Neural progenitor cell (in vitro differentiated cells): ENCODE measurements at regions not wholly inside any gene's neighbourhood (a gene's known extent, or its start where the extent isn't known, plus 50 kb on each side); places are given as distances from the start of the nearest gene placed in this dataset.
A peak's percentile ranks its signal among the peaks of the same experiment; 100 is the strongest.

Experiments
- DNase-seq: peaks from one replicate; pipeline ENCODE4 v3.0.0-alpha.2; 2016; ENCODE audit warnings: low spot score
- H2AFZ ChIP-seq: fragments of 200-600 bp; sonication (generic); replicated peaks from 2 replicates; pipeline ENCODE4 v1.6.1; 2016; ENCODE audit warnings: antibody characterized with exemption
- H3F3A ChIP-seq: fragments of 200-600 bp; sonication (generic); 2 replicates; pipeline ENCODE4 v1.6.1; 2016; ENCODE audit warnings: antibody characterized with exemption, low read depth
- H3K27ac ChIP-seq: fragments of 200-600 bp; sonication (generic); 2 replicates; pipeline ENCODE4 v1.5.1; 2016; ENCODE audit warnings: mild to moderate bottlenecking
- H3K27me3 ChIP-seq: fragments of 200-600 bp; sonication (generic); 2 replicates; pipeline ENCODE4 v1.6.1; 2016; ENCODE audit warnings: mild to moderate bottlenecking, moderate library complexity
- H3K36me3 ChIP-seq: fragments of 200-600 bp; sonication (generic); 2 replicates; pipeline ENCODE4 v1.5.1; 2016
- H3K4me1 ChIP-seq: fragments of 200-600 bp; sonication (generic); 2 replicates; pipeline ENCODE4 v1.6.1; 2016; ENCODE audit warnings: mixed run types
- H3K4me2 ChIP-seq: fragments of 200-600 bp; sonication (generic); 2 replicates; pipeline ENCODE4 v1.6.1; 2016
- H3K4me3 ChIP-seq: fragments of 200-600 bp; sonication (generic); 2 replicates; pipeline ENCODE4 v1.5.1; 2016
- H3K79me2 ChIP-seq: fragments of 200-600 bp; sonication (generic); 2 replicates; pipeline ENCODE4 v1.6.1; 2016; ENCODE audit warnings: low read depth
- H3K9ac ChIP-seq: fragments of 200-600 bp; sonication (generic); 2 replicates; pipeline ENCODE4 v1.6.1; 2016
- H3K9me3 ChIP-seq: fragments of 200-600 bp; sonication (generic); 2 replicates; pipeline ENCODE4 v1.5.1; 2016; ENCODE audit warnings: low read depth
- H4K20me1 ChIP-seq: fragments of 200-600 bp; sonication (generic); 2 replicates; pipeline ENCODE4 v1.6.1; 2016; ENCODE audit warnings: low read depth
- H3K27ac Mint-ChIP-seq: 3 replicates; pipeline ENCODE4 v1.8.0; 2021; ENCODE audit warnings: mixed read lengths
- H3K27me3 Mint-ChIP-seq: 2 replicates; pipeline ENCODE4 v1.8.0; 2022; ENCODE audit warnings: low read depth, mild to moderate bottlenecking, inconsistent platforms, moderate library complexity, mixed read lengths; ENCODE audit not compliant: insufficient read depth
- H3K36me3 Mint-ChIP-seq: 3 replicates; pipeline ENCODE4 v1.8.0; 2021; ENCODE audit warnings: mixed read lengths
- H3K4me1 Mint-ChIP-seq: 3 replicates; pipeline ENCODE4 v1.8.0; 2021; ENCODE audit warnings: mixed read lengths
- H3K4me3 Mint-ChIP-seq: 3 replicates; pipeline ENCODE4 v1.8.0; 2021; ENCODE audit warnings: mild to moderate bottlenecking, moderate library complexity, mixed read lengths
- H3K9me3 Mint-ChIP-seq: 3 replicates; pipeline ENCODE4 v1.8.0; 2020; ENCODE audit warnings: mixed read lengths
- CTCF ChIP-seq: fragments of 200-600 bp; sonication (generic); IDR thresholded peaks from 2 replicates; pipeline ENCODE4 v1.5.1; 2017; ENCODE audit warnings: antibody characterized with exemption, mild to moderate bottlenecking
- EZH2 ChIP-seq: fragments of 200-600 bp; sonication (generic); IDR thresholded peaks from 2 replicates; pipeline ENCODE4 v1.6.1; 2017; ENCODE audit warnings: antibody characterized with exemption, mild to moderate bottlenecking, moderate library complexity
- EZH2phosphoT487 ChIP-seq: fragments of 200-600 bp; sonication (generic); IDR thresholded peaks from 2 replicates; pipeline ENCODE4 v1.6.1; 2017; ENCODE audit warnings: antibody characterized with exemption

- Histone ChIP-seq H3K27ac (no peak overlapping the region), H3K36me3 (no peaks in the 10 kb centered on the region), H4K20me1 (no peaks in the 10 kb centered on the region), H3K9me3 (no peaks in the 10 kb centered on the region), H3K79me2 (no peaks in the 10 kb centered on the region), H3K4me2 (no peak overlapping the region), H3K9ac (no peak overlapping the region), H3K4me3 (no peak overlapping the region), H3K4me1 (no peaks in the 10 kb centered on the region), H3K27me3 (no peaks in the 10 kb centered on the region), H3F3A (no peaks in the 10 kb centered on the region), H2AFZ (no peak overlapping the region)
- H3K4me3 Mint-ChIP-seq = no peak overlapping the region
- no peaks in the 10 kb centered on the region for H3K9me3 Mint-ChIP-seq
- TF ChIP-seq CTCF (peak; percentile 8), EZH2 (no peak), EZH2phosphoT487 (no peak)
- H3K4me1 Mint-ChIP-seq = no peaks in the 10 kb centered on the region
- peaks cover 2% of the 10 kb centered on the region for H3K27me3 Mint-ChIP-seq
- no peak overlapping the region for H3K27ac Mint-ChIP-seq
- DNase-seq = no peak
- no peaks in the 10 kb centered on the region for H3K36me3 Mint-ChIP-seq
Observed at GRCh38 chr3:46087871-46088270, 60.6 kb upstream of the XCR1 start.

GRCh38 chr3:46086986-46087385, 59.7 kb upstream of the XCR1 start:
- TF ChIP-seq EZH2 = no peak
- DNase-seq = no peak
- H3K9me3 ChIP-seq = no peaks in the 10 kb centered on the region
- H3K27ac Mint-ChIP-seq = no peak overlapping the region
- H3K36me3 Mint-ChIP-seq = no peaks in the 10 kb centered on the region
- no peak overlapping the region for H3K4me3 ChIP-seq
- H3K4me3 Mint-ChIP-seq = no peak overlapping the region
- no peaks in the 10 kb centered on the region for H3K4me1 Mint-ChIP-seq
- no peaks in the 10 kb centered on the region for H3K79me2 ChIP-seq
- H3K27me3 ChIP-seq = no peaks in the 10 kb centered on the region
- peaks cover 2% of the 10 kb centered on the region for H3K27me3 Mint-ChIP-seq
- H3K9ac ChIP-seq = no peak overlapping the region
- H3K4me1 ChIP-seq = no peaks in the 10 kb centered on the region
- H3K36me3 ChIP-seq = no peaks in the 10 kb centered on the region
- H3K27ac ChIP-seq = no peak overlapping the region
- H3K4me2 ChIP-seq = no peak overlapping the region
- H3K9me3 Mint-ChIP-seq = no peaks in the 10 kb centered on the region
- H3F3A ChIP-seq = no peaks in the 10 kb centered on the region
- no peaks in the 10 kb centered on the region for H4K20me1 ChIP-seq
- H2AFZ ChIP-seq = no peak overlapping the region

- no peaks in the 10 kb centered on the region for H3K27me3 Mint-ChIP-seq
- TF ChIP-seq EZH2phosphoT487 (no peak), EZH2 (no peak), CTCF (no peak)
- no peaks in the 10 kb centered on the region for H3K36me3 ChIP-seq
- H3K79me2 ChIP-seq = no peaks in the 10 kb centered on the region
- H3F3A ChIP-seq = no peaks in the 10 kb centered on the region
- H3K27me3 ChIP-seq = no peaks in the 10 kb centered on the region
- H3K9me3 Mint-ChIP-seq = no peaks in the 10 kb centered on the region
- H2AFZ ChIP-seq = no peak overlapping the region
- no peaks in the 10 kb centered on the region for H3K9me3 ChIP-seq
- H3K4me3 ChIP-seq = no peak overlapping the region
- no peaks in the 10 kb centered on the region for H3K4me1 Mint-ChIP-seq
- H3K36me3 Mint-ChIP-seq = no peaks in the 10 kb centered on the region
- H3K4me3 Mint-ChIP-seq = no peak overlapping the region
- no peak for DNase-seq
- H3K4me1 ChIP-seq = no peaks in the 10 kb centered on the region
- H3K4me2 ChIP-seq = no peak overlapping the region
- no peak overlapping the region for H3K9ac ChIP-seq
- H3K27ac ChIP-seq = no peak overlapping the region
- H3K27ac Mint-ChIP-seq = no peak overlapping the region
- no peaks in the 10 kb centered on the region for H4K20me1 ChIP-seq
Observed at GRCh38 chr3:46086083-46086437, 58.8 kb upstream of the XCR1 start.

GRCh38 chr3:46085421-46086082, 58.3 kb upstream of the XCR1 start:
- Mint-ChIP-seq H3K36me3 (no peaks in the 10 kb centered on the region), H3K9me3 (no peaks in the 10 kb centered on the region), H3K4me3 (no peak overlapping the region), H3K27me3 (no peaks in the 10 kb centered on the region), H3K4me1 (no peaks in the 10 kb centered on the region), H3K27ac (no peak overlapping the region)
- no peaks in the 10 kb centered on the region for H3K27me3 ChIP-seq
- no peak overlapping the region for H3K4me3 ChIP-seq
- no peaks in the 10 kb centered on the region for H3F3A ChIP-seq
- H3K9me3 ChIP-seq = no peaks in the 10 kb centered on the region
- DNase-seq = no peak
- no peak overlapping the region for H3K27ac ChIP-seq
- H4K20me1 ChIP-seq = no peaks in the 10 kb centered on the region
- no peak overlapping the region for H2AFZ ChIP-seq
- H3K4me1 ChIP-seq = no peaks in the 10 kb centered on the region
- no peak overlapping the region for H3K4me2 ChIP-seq
- no peak overlapping the region for H3K9ac ChIP-seq
- TF ChIP-seq EZH2 = no peak
- TF ChIP-seq CTCF = no peak
- TF ChIP-seq EZH2phosphoT487 = no peak
- H3K79me2 ChIP-seq = no peaks in the 10 kb centered on the region
- H3K36me3 ChIP-seq = no peaks in the 10 kb centered on the region
